Neural progenitor cell (in vitro differentiated cells): ENCODE measurements at regions not wholly inside any gene's neighbourhood (a gene's known extent, or its start where the extent isn't known, plus 50 kb on each side); places are given as distances from the start of the nearest gene placed in this dataset. TPM values are rescaled to one million over a fixed set of nuclear protein-coding genes. Genes with fewer than 3 reads are reported as not detected.

ENCODE experiments used
- DNase-seq: peaks from one replicate; pipeline ENCODE4 v3.0.0-alpha.2; 2016; ENCODE audit warnings: low spot score
- H2AFZ ChIP-seq: fragments of 200-600 bp; sonication (generic); replicated peaks from 2 replicates; pipeline ENCODE4 v1.6.1; 2016; ENCODE audit warnings: antibody characterized with exemption
- H3F3A ChIP-seq: fragments of 200-600 bp; sonication (generic); 2 replicates; pipeline ENCODE4 v1.6.1; 2016; ENCODE audit warnings: antibody characterized with exemption, low read depth
- H3K27ac ChIP-seq: fragments of 200-600 bp; sonication (generic); 2 replicates; pipeline ENCODE4 v1.5.1; 2016; ENCODE audit warnings: mild to moderate bottlenecking
- H3K27me3 ChIP-seq: fragments of 200-600 bp; sonication (generic); 2 replicates; pipeline ENCODE4 v1.6.1; 2016; ENCODE audit warnings: mild to moderate bottlenecking, moderate library complexity
- H3K36me3 ChIP-seq: fragments of 200-600 bp; sonication (generic); 2 replicates; pipeline ENCODE4 v1.5.1; 2016
- H3K4me1 ChIP-seq: fragments of 200-600 bp; sonication (generic); 2 replicates; pipeline ENCODE4 v1.6.1; 2016; ENCODE audit warnings: mixed run types
- H3K4me2 ChIP-seq: fragments of 200-600 bp; sonication (generic); 2 replicates; pipeline ENCODE4 v1.6.1; 2016
- H3K4me3 ChIP-seq: fragments of 200-600 bp; sonication (generic); 2 replicates; pipeline ENCODE4 v1.5.1; 2016
- H3K79me2 ChIP-seq: fragments of 200-600 bp; sonication (generic); 2 replicates; pipeline ENCODE4 v1.6.1; 2016; ENCODE audit warnings: low read depth
- H3K9ac ChIP-seq: fragments of 200-600 bp; sonication (generic); 2 replicates; pipeline ENCODE4 v1.6.1; 2016
- H3K9me3 ChIP-seq: fragments of 200-600 bp; sonication (generic); 2 replicates; pipeline ENCODE4 v1.5.1; 2016; ENCODE audit warnings: low read depth
- H4K20me1 ChIP-seq: fragments of 200-600 bp; sonication (generic); 2 replicates; pipeline ENCODE4 v1.6.1; 2016; ENCODE audit warnings: low read depth
- H3K27ac Mint-ChIP-seq: 3 replicates; pipeline ENCODE4 v1.8.0; 2021; ENCODE audit warnings: mixed read lengths
- H3K27me3 Mint-ChIP-seq: 2 replicates; pipeline ENCODE4 v1.8.0; 2022; ENCODE audit warnings: low read depth, mild to moderate bottlenecking, inconsistent platforms, moderate library complexity, mixed read lengths; ENCODE audit not compliant: insufficient read depth
- H3K36me3 Mint-ChIP-seq: 3 replicates; pipeline ENCODE4 v1.8.0; 2021; ENCODE audit warnings: mixed read lengths
- H3K4me1 Mint-ChIP-seq: 3 replicates; pipeline ENCODE4 v1.8.0; 2021; ENCODE audit warnings: mixed read lengths
- H3K4me3 Mint-ChIP-seq: 3 replicates; pipeline ENCODE4 v1.8.0; 2021; ENCODE audit warnings: mild to moderate bottlenecking, moderate library complexity, mixed read lengths
- H3K9me3 Mint-ChIP-seq: 3 replicates; pipeline ENCODE4 v1.8.0; 2020; ENCODE audit warnings: mixed read lengths
- EZH2 ChIP-seq: fragments of 200-600 bp; sonication (generic); IDR thresholded peaks from 2 replicates; pipeline ENCODE4 v1.6.1; 2017; ENCODE audit warnings: antibody characterized with exemption, mild to moderate bottlenecking, moderate library complexity
- EZH2phosphoT487 ChIP-seq: fragments of 200-600 bp; sonication (generic); IDR thresholded peaks from 2 replicates; pipeline ENCODE4 v1.6.1; 2017; ENCODE audit warnings: antibody characterized with exemption
- small RNA-seq: library from RNA; depleted of rRNA; stranded (forward); fragments of <200 nt; gene quantifications from one replicate; pipeline ENCODE3, GENCODE V24; 2015
- TF ChIP-seq, protein P1 (sequence below): fragments of 200-600 bp; sonication (generic); IDR thresholded peaks from 2 replicates; pipeline ENCODE4 v1.5.1; 2017; ENCODE audit warnings: antibody characterized with exemption, mild to moderate bottlenecking

DNA sequence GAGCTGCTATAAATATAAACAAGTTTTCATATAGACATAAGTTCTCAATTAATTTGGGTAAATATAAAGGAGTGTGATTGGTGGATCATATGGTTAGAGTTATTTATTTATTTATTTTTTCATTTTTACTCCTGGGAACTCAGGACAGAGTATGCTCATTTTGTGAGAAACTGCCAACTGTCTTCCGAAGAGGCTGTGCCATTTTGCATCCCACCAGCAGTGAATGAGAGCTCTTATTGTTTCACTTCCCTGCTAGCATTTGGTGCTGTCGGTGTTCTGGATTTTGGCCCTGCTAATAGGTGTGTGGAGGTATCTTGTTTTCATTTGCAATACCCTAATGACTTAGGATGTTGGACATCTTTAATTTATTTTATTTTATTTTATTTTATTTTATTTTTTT lies 50.4 kb upstream of the XPO1 start:
- H3K4me3 ChIP-seq = no peak overlapping the region
- H3K9ac ChIP-seq = no peak overlapping the region
- H3F3A ChIP-seq = peaks cover 11% of the 10 kb centered on the region
- no peak overlapping the region for H3K4me2 ChIP-seq
- H3K4me3 Mint-ChIP-seq = no peak overlapping the region
- H3K27ac Mint-ChIP-seq = no peak overlapping the region
- H3K9me3 ChIP-seq = no peaks in the 10 kb centered on the region
- DNase-seq = no peak
- no peak overlapping the region for H3K27ac ChIP-seq
- H3K4me1 Mint-ChIP-seq = peaks cover 9% of the 10 kb centered on the region
- TF ChIP-seq EZH2 (no peak), EZH2phosphoT487 (no peak)
- TF ChIP-seq, protein P1, sequence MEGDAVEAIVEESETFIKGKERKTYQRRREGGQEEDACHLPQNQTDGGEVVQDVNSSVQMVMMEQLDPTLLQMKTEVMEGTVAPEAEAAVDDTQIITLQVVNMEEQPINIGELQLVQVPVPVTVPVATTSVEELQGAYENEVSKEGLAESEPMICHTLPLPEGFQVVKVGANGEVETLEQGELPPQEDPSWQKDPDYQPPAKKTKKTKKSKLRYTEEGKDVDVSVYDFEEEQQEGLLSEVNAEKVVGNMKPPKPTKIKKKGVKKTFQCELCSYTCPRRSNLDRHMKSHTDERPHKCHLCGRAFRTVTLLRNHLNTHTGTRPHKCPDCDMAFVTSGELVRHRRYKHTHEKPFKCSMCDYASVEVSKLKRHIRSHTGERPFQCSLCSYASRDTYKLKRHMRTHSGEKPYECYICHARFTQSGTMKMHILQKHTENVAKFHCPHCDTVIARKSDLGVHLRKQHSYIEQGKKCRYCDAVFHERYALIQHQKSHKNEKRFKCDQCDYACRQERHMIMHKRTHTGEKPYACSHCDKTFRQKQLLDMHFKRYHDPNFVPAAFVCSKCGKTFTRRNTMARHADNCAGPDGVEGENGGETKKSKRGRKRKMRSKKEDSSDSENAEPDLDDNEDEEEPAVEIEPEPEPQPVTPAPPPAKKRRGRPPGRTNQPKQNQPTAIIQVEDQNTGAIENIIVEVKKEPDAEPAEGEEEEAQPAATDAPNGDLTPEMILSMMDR = no peak
- no peaks in the 10 kb centered on the region for H3K27me3 ChIP-seq
- H3K36me3 ChIP-seq = no peaks in the 10 kb centered on the region
- no peaks in the 10 kb centered on the region for H3K79me2 ChIP-seq
- peaks cover 6% of the 10 kb centered on the region for H3K4me1 ChIP-seq
- H3K27me3 Mint-ChIP-seq = peaks cover 3% of the 10 kb centered on the region
- H4K20me1 ChIP-seq = no peaks in the 10 kb centered on the region
- H2AFZ ChIP-seq = no peak overlapping the region
- H3K36me3 Mint-ChIP-seq = no peaks in the 10 kb centered on the region
- H3K9me3 Mint-ChIP-seq = peaks cover 12% of the 10 kb centered on the region

Small RNAs in the stretch of these regions (small RNA-seq; reads per million reads assigned to genes)
- not detected for gene RNU6-1145P
- gene RPS29P10 = not detected
